ENCODE measurements at regions not wholly inside any gene's neighbourhood (a gene's known extent, or its start where the extent isn't known, plus 50 kb on each side); places are given as distances from the start of the nearest gene placed in this dataset.

GRCh38 chr15:91790836-91791235, 62.7 kb upstream of the SLCO3A1 start:
- TF ChIP-seq, protein P1, sequence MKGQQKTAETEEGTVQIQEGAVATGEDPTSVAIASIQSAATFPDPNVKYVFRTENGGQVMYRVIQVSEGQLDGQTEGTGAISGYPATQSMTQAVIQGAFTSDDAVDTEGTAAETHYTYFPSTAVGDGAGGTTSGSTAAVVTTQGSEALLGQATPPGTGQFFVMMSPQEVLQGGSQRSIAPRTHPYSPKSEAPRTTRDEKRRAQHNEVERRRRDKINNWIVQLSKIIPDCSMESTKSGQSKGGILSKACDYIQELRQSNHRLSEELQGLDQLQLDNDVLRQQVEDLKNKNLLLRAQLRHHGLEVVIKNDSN (IDR thresholded peaks at IDR 0.05), result no peak
- TF ChIP-seq EGR1 (IDR thresholded peaks at IDR 0.05) (no peak), EP300 (IDR thresholded peaks at IDR 0.05; ENCODE audit: borderline replicate concordance) (no peak), NFIC (IDR thresholded peaks at IDR 0.05) (no peak), TEAD4 (IDR thresholded peaks at IDR 0.05) (no peak), ZBTB7A (IDR thresholded peaks at IDR 0.05; ENCODE audit: low read depth) (no peak), RAD21 (IDR thresholded peaks at IDR 0.05; ENCODE audit: low read depth) (no peak), TCF12 (IDR thresholded peaks at IDR 0.05; ENCODE audit: low read depth) (no peak), CEBPB (IDR thresholded peaks at IDR 0.05) (no peak), TAF1 (IDR thresholded peaks at IDR 0.05; ENCODE audit: low read depth) (no peak), CREB1 (IDR thresholded peaks at IDR 0.05; ENCODE audit: low read depth) (no peak)
- TF ChIP-seq, protein P2, sequence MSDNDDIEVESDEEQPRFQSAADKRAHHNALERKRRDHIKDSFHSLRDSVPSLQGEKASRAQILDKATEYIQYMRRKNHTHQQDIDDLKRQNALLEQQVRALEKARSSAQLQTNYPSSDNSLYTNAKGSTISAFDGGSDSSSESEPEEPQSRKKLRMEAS (IDR thresholded peaks at IDR 0.05), result no peak
- TF ChIP-seq, protein P3, sequence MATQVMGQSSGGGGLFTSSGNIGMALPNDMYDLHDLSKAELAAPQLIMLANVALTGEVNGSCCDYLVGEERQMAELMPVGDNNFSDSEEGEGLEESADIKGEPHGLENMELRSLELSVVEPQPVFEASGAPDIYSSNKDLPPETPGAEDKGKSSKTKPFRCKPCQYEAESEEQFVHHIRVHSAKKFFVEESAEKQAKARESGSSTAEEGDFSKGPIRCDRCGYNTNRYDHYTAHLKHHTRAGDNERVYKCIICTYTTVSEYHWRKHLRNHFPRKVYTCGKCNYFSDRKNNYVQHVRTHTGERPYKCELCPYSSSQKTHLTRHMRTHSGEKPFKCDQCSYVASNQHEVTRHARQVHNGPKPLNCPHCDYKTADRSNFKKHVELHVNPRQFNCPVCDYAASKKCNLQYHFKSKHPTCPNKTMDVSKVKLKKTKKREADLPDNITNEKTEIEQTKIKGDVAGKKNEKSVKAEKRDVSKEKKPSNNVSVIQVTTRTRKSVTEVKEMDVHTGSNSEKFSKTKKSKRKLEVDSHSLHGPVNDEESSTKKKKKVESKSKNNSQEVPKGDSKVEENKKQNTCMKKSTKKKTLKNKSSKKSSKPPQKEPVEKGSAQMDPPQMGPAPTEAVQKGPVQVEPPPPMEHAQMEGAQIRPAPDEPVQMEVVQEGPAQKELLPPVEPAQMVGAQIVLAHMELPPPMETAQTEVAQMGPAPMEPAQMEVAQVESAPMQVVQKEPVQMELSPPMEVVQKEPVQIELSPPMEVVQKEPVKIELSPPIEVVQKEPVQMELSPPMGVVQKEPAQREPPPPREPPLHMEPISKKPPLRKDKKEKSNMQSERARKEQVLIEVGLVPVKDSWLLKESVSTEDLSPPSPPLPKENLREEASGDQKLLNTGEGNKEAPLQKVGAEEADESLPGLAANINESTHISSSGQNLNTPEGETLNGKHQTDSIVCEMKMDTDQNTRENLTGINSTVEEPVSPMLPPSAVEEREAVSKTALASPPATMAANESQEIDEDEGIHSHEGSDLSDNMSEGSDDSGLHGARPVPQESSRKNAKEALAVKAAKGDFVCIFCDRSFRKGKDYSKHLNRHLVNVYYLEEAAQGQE (IDR thresholded peaks at IDR 0.05; ENCODE audit: low read depth), result no peak

GRCh38 chr15:91793771-91794170, 59.7 kb upstream of the SLCO3A1 start:
- TF ChIP-seq EGR1 (IDR thresholded peaks at IDR 0.05) (no peak), TEAD4 (IDR thresholded peaks at IDR 0.05) (no peak), CREB1 (IDR thresholded peaks at IDR 0.05; ENCODE audit: low read depth) (no peak), TAF1 (IDR thresholded peaks at IDR 0.05; ENCODE audit: low read depth) (no peak), EP300 (IDR thresholded peaks at IDR 0.05; ENCODE audit: borderline replicate concordance) (no peak), CEBPB (IDR thresholded peaks at IDR 0.05) (no peak), NFIC (IDR thresholded peaks at IDR 0.05) (no peak), FOXM1 (IDR thresholded peaks at IDR 0.05; ENCODE audit: borderline replicate concordance, low read depth) (no peak)
- TF ChIP-seq, protein P3 (IDR thresholded peaks at IDR 0.05; ENCODE audit: low read depth), result no peak
- TF ChIP-seq, protein P2 (IDR thresholded peaks at IDR 0.05), result no peak

- no peak for TF ChIP-seq TEAD4 (IDR thresholded peaks at IDR 0.05)
- TF ChIP-seq YY1 (IDR thresholded peaks at IDR 0.05; ENCODE audit: low read depth), result no peak
- no peak for TF ChIP-seq TAF1 (IDR thresholded peaks at IDR 0.05; ENCODE audit: low read depth)
- no peak for TF ChIP-seq ZBTB7A (IDR thresholded peaks at IDR 0.05; ENCODE audit: low read depth)
- TF ChIP-seq, protein P3 (IDR thresholded peaks at IDR 0.05; ENCODE audit: low read depth), result no peak
- no peak for TF ChIP-seq CREB1 (IDR thresholded peaks at IDR 0.05; ENCODE audit: low read depth)
- TF ChIP-seq EP300 (IDR thresholded peaks at IDR 0.05; ENCODE audit: borderline replicate concordance), result no peak
- TF ChIP-seq RAD21 (IDR thresholded peaks at IDR 0.05; ENCODE audit: low read depth), result no peak
- no peak for TF ChIP-seq CEBPB (IDR thresholded peaks at IDR 0.05)
- TF ChIP-seq FOXM1 (IDR thresholded peaks at IDR 0.05; ENCODE audit: borderline replicate concordance, low read depth), result no peak
- TF ChIP-seq, protein P2 (IDR thresholded peaks at IDR 0.05), result no peak
- no peak for TF ChIP-seq EGR1 (IDR thresholded peaks at IDR 0.05)
- no peak for TF ChIP-seq TCF12 (IDR thresholded peaks at IDR 0.05; ENCODE audit: low read depth)
These were observed 58.3 kb upstream of the SLCO3A1 start for GRCh38 chr15:91795235-91795634.

- TF ChIP-seq, protein P2 (IDR thresholded peaks at IDR 0.05), result no peak
- no peak for TF ChIP-seq EP300 (IDR thresholded peaks at IDR 0.05; ENCODE audit: borderline replicate concordance)
- TF ChIP-seq, protein P1 (IDR thresholded peaks at IDR 0.05), result no peak
- TF ChIP-seq EGR1 (IDR thresholded peaks at IDR 0.05), result no peak
- no peak for TF ChIP-seq FOXM1 (IDR thresholded peaks at IDR 0.05; ENCODE audit: borderline replicate concordance, low read depth)
- no peak for TF ChIP-seq TCF12 (IDR thresholded peaks at IDR 0.05; ENCODE audit: low read depth)
- TF ChIP-seq CEBPB (IDR thresholded peaks at IDR 0.05), result no peak
- TF ChIP-seq, protein P3 (IDR thresholded peaks at IDR 0.05; ENCODE audit: low read depth), result no peak
- TF ChIP-seq YY1 (IDR thresholded peaks at IDR 0.05; ENCODE audit: low read depth), result no peak
- TF ChIP-seq NFIC (IDR thresholded peaks at IDR 0.05), result no peak
- no peak for TF ChIP-seq CREB1 (IDR thresholded peaks at IDR 0.05; ENCODE audit: low read depth)
- TF ChIP-seq RAD21 (IDR thresholded peaks at IDR 0.05; ENCODE audit: low read depth), result no peak
- TF ChIP-seq ZBTB7A (IDR thresholded peaks at IDR 0.05; ENCODE audit: low read depth), result no peak
- no peak for TF ChIP-seq TEAD4 (IDR thresholded peaks at IDR 0.05)
- no peak for TF ChIP-seq TAF1 (IDR thresholded peaks at IDR 0.05; ENCODE audit: low read depth)
These were observed 51.5 kb upstream of the SLCO3A1 start for GRCh38 chr15:91801836-91802534.
